ENCODE measurements at regions not wholly inside any gene's neighbourhood (a gene's known extent, or its start where the extent isn't known, plus 50 kb on each side); places are given as distances from the start of the nearest gene placed in this dataset.

DNA sequence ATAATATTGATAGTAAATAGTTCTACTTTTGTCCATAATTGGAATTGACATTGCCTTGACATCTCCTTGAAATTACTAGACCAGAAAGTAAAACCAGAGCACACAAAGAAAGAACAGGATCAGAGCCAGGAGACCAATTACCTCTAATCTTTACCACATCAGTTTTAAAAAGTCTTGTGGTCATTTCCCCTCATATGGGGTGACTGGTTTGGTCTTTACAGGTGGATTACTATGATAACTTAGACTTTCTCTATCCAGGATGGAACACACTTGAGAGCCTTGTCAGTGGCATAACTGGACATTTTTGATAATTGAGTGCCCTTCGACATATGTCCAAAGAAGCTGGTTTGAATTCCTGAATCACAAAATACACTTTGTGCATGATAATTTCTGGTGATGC lies 1148.1 kb upstream of the NCAM2 start:
- TF ChIP-seq CTCF (conservative IDR thresholded peaks at IDR 0.05) (no peak), ZFX (IDR thresholded peaks at IDR 0.05) (no peak)
